Hepatocyte (in vitro differentiated cells): ENCODE measurements at regions not wholly inside any gene's neighbourhood (a gene's known extent, or its start where the extent isn't known, plus 50 kb on each side); places are given as distances from the start of the nearest gene placed in this dataset.

Source experiments
- CTCF ChIP-seq: fragments of 200-600 bp; sonication (generic); IDR thresholded peaks from 2 replicates; pipeline ENCODE4 v1.5.1; 2016; ENCODE audit warnings: antibody characterized with exemption, mild to moderate bottlenecking; ENCODE audit not compliant: poor library complexity
- EZH2 ChIP-seq: fragments of 200-600 bp; sonication (generic); IDR thresholded peaks from 2 replicates; pipeline ENCODE4 v1.6.1; 2016; ENCODE audit warnings: antibody characterized with exemption, mild to moderate bottlenecking, borderline replicate concordance
- EZH2phosphoT487 ChIP-seq: fragments of 200-600 bp; sonication (generic); IDR thresholded peaks from one replicate; pipeline ENCODE4 v1.6.1; 2018; ENCODE audit warnings: antibody characterized with exemption, mild to moderate bottlenecking, low read depth, moderate library complexity; ENCODE audit not compliant: unreplicated experiment, severe bottlenecking

DNA sequence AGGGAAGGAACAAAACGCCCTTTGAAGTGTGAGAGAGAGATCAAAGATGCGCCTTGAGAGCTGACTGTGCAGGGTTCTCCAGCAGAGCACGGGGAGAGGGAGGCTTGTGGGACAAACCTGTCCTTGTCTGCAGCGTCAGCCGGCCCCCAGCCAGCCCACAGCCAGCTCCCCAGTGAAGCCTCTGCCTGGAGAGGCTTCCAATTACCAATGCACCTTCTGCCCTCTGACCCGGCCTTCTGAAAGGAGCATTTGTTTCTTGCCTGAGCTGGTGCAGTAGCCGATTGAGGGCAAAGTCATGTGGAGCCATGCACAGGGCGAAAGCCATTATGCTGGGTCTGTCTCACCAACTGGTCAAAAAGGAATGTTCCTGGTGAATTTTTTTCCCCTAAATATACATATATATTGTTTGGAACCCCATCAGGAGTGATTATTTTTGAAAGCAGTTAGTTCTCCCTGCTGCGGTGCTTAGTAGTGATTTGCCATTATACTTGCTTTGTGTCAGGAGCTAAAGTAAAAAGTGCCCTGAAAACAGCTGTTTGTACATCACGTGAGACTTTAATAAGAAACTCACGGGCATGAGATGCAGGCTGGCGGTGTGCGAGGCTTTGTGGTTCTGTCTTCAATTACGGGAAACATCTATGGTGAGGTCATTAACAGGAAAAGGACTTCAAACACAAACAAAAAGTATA, 268.6 kb downstream of the KLF6 start:
- no peak for TF ChIP-seq CTCF
- no peak for TF ChIP-seq EZH2
- no peak for TF ChIP-seq EZH2phosphoT487
